ENCODE measurements at regions not wholly inside any gene's neighbourhood (a gene's known extent, or its start where the extent isn't known, plus 50 kb on each side); places are given as distances from the start of the nearest gene placed in this dataset.

- intact Hi-C loops (cut with DNase I), result no loop called here
- DNase-seq, result no peak
Observed at GRCh38 chr15:95086531-95087252, 855.3 kb downstream of the MCTP2 start.

- DNase-seq, result no peak
- intact Hi-C loops (cut with DNase I), result no loop called here
Observed at GRCh38 chr15:95087253-95087609, 855.9 kb downstream of the MCTP2 start.

GRCh38 chr15:95091444-95091843 is 860.1 kb downstream of the MCTP2 start:
- no peak for DNase-seq
- intact Hi-C loops (cut with DNase I), result no loop called here

- intact Hi-C loops (cut with DNase I), result no loop called here
Observed at GRCh38 chr15:95095250-95095649, 863.9 kb downstream of the MCTP2 start.

GRCh38 chr15:95096651-95097050 is 865.3 kb downstream of the MCTP2 start:
- DNase-seq, result no peak

More at GRCh38 chr15:95095250-95095649, 863.9 kb downstream of the MCTP2 start:
- DNase-seq, result no peak

GRCh38 chr15:95097361-95097760 is 866.0 kb downstream of the MCTP2 start:
- no peak for DNase-seq
- intact Hi-C loops (cut with DNase I), result no loop called here

More at GRCh38 chr15:95096651-95097050, 865.3 kb downstream of the MCTP2 start:
- intact Hi-C loops (cut with DNase I), result no loop called here

GRCh38 chr15:95105229-95105628 is 873.9 kb downstream of the MCTP2 start:
- intact Hi-C loops (cut with DNase I), result no loop called here
- DNase-seq, result no peak

- no peak for DNase-seq
- intact Hi-C loops (cut with DNase I), result no loop called here
Observed at GRCh38 chr15:95106801-95107200, 875.4 kb downstream of the MCTP2 start.

GRCh38 chr15:95108673-95109072 is 877.3 kb downstream of the MCTP2 start:
- intact Hi-C loops (cut with DNase I), result no loop called here

GRCh38 chr15:95111969-95112368 is 880.6 kb downstream of the MCTP2 start:
- intact Hi-C loops (cut with DNase I), result no loop called here
- DNase-seq, result no peak

More at GRCh38 chr15:95108673-95109072, 877.3 kb downstream of the MCTP2 start:
- DNase-seq, result no peak

- intact Hi-C loops (cut with DNase I), result no loop called here
- no peak for DNase-seq
Observed at GRCh38 chr15:95113041-95113440, 881.7 kb downstream of the MCTP2 start.

- DNase-seq, result no peak
Observed at GRCh38 chr15:95119041-95119610, 887.8 kb downstream of the MCTP2 start.

GRCh38 chr15:95120595-95120994 is 889.2 kb downstream of the MCTP2 start:
- intact Hi-C loops (cut with DNase I), result no loop called here
- no peak for DNase-seq

More at GRCh38 chr15:95119041-95119610, 887.8 kb downstream of the MCTP2 start:
- intact Hi-C loops (cut with DNase I), result no loop called here

- intact Hi-C loops (cut with DNase I), result no loop called here
- no peak for DNase-seq
Observed at GRCh38 chr15:95121191-95121590, 889.8 kb downstream of the MCTP2 start.

- DNase-seq, result no peak
- intact Hi-C loops (cut with DNase I), result no loop called here
Observed at GRCh38 chr15:95125803-95126202, 894.4 kb downstream of the MCTP2 start.

GRCh38 chr15:95127356-95127755 is 896.0 kb downstream of the MCTP2 start:
- no peak for DNase-seq
- intact Hi-C loops (cut with DNase I), result no loop called here

- intact Hi-C loops (cut with DNase I), result no loop called here
- DNase-seq, result no peak
Observed at GRCh38 chr15:95129574-95129973, 898.2 kb downstream of the MCTP2 start.

GRCh38 chr15:95131131-95131556 is 899.8 kb downstream of the MCTP2 start:
- intact Hi-C loops (cut with DNase I), result no loop called here
- DNase-seq, result no peak

- DNase-seq, result no peak
- intact Hi-C loops (cut with DNase I), result no loop called here
Observed at GRCh38 chr15:95132774-95133173, 901.4 kb downstream of the MCTP2 start.

GRCh38 chr15:95134431-95135110 is 903.2 kb downstream of the MCTP2 start:
- DNase-seq, result no peak
- intact Hi-C loops (cut with DNase I), result no loop called here

All from head of caudate nucleus (tissue), 42 donors.